ENCODE measurements at regions not wholly inside any gene's neighbourhood (a gene's known extent, or its start where the extent isn't known, plus 50 kb on each side); places are given as distances from the start of the nearest gene placed in this dataset.
A peak's percentile ranks its signal among the peaks of the same experiment; 100 is the strongest.

- ATAC-seq (no peak), DNase-seq (peak in 1 of 3 donors; percentile 55)
- 75% methylated on average over 13 of the region's 13 CpGs for WGBS
- Histone ChIP-seq H3K9me3 (ENCODE audit: control insufficient read depth, low read length) (no peaks in the 10 kb centered on the region), H3K4me3 (ENCODE audit: low read length) (no peak overlapping the region), H3K27ac (ENCODE audit: low read length) (no peak overlapping the region), H3K27me3 (ENCODE audit: control insufficient read depth, insufficient read depth) (no peaks in the 10 kb centered on the region), H3K4me1 (ENCODE audit: control insufficient read depth, insufficient read depth, low read length) (no peaks in the 10 kb centered on the region)
- intact Hi-C loops (cut with DNase I): loop anchor here in 1 of 4 donors (5.0 kb wide), 1 partner anchor 292 kb away; no protein-coding TSS in a partner anchor
Measured at GRCh38 chr1:157195521-157196244, 57.5 kb upstream of the ETV3 start.

GRCh38 chr1:157194731-157195520 lies 56.7 kb upstream of the ETV3 start:
- Histone ChIP-seq H3K9me3 (ENCODE audit: control insufficient read depth, low read length) (no peaks in the 10 kb centered on the region), H3K27me3 (ENCODE audit: control insufficient read depth, insufficient read depth) (no peaks in the 10 kb centered on the region), H3K4me1 (ENCODE audit: control insufficient read depth, insufficient read depth, low read length) (no peaks in the 10 kb centered on the region), H3K27ac (ENCODE audit: low read length) (no peak overlapping the region), H3K4me3 (ENCODE audit: low read length) (no peak overlapping the region)
- intact Hi-C loops (cut with DNase I): loop anchor here (5.0 kb wide), 2 partner anchors 292 to 302 kb away; no protein-coding TSS in a partner anchor
- no peak for ATAC-seq
- DNase-seq: no peak
- 18% methylated on average over 67 of the region's 67 CpGs for WGBS

- intact Hi-C loops (cut with DNase I): loop anchor here in 3 of 4 donors (5.0 kb wide), 2 partner anchors 293 to 303 kb away; no protein-coding TSS in a partner anchor
- Histone ChIP-seq H3K27me3 (ENCODE audit: control insufficient read depth, insufficient read depth) (no peaks in the 10 kb centered on the region), H3K9me3 (ENCODE audit: control insufficient read depth, low read length) (no peaks in the 10 kb centered on the region), H3K4me1 (ENCODE audit: control insufficient read depth, insufficient read depth, low read length) (no peaks in the 10 kb centered on the region), H3K27ac (ENCODE audit: low read length) (no peak overlapping the region), H3K4me3 (ENCODE audit: low read length) (no peak overlapping the region)
- 42% methylated on average over 20 of the region's 20 CpGs for WGBS
- ATAC-seq (no peak), DNase-seq (peak; percentile 43 to 77 (median 76))
Measured at GRCh38 chr1:157193702-157194391, 55.7 kb upstream of the ETV3 start.

- no peaks in the 10 kb centered on the region for H3K9me3 ChIP-seq (ENCODE audit: control insufficient read depth, low read length)
- DNase-seq (no peak), ATAC-seq (no peak)
- 32% methylated on average over 1 of the region's 1 CpG for WGBS
- intact Hi-C loops (cut with DNase I): loop anchor here in 3 of 4 donors (5.0 kb wide), 2 partner anchors 294 to 304 kb away; no protein-coding TSS in a partner anchor
- no peaks in the 10 kb centered on the region for H3K4me1 ChIP-seq (ENCODE audit: control insufficient read depth, insufficient read depth, low read length)
- H3K4me3 ChIP-seq (ENCODE audit: low read length): no peak overlapping the region
- H3K27ac ChIP-seq (ENCODE audit: low read length): no peak overlapping the region
- no peaks in the 10 kb centered on the region for H3K27me3 ChIP-seq (ENCODE audit: control insufficient read depth, insufficient read depth)
Measured at GRCh38 chr1:157193219-157193618, 55.0 kb upstream of the ETV3 start.

GRCh38 chr1:157189986-157190982 lies 52.1 kb upstream of the ETV3 start:
- Histone ChIP-seq H3K9me3 (ENCODE audit: control insufficient read depth, low read length) (no peaks in the 10 kb centered on the region), H3K4me3 (ENCODE audit: low read length) (no peak overlapping the region), H3K4me1 (ENCODE audit: control insufficient read depth, insufficient read depth, low read length) (no peaks in the 10 kb centered on the region), H3K27me3 (ENCODE audit: control insufficient read depth, insufficient read depth) (no peaks in the 10 kb centered on the region), H3K27ac (ENCODE audit: low read length) (no peak overlapping the region)
- intact Hi-C loops (cut with DNase I): loop anchor here in 3 of 4 donors (5.0 kb wide), 2 partner anchors 297 to 307 kb away; no protein-coding TSS in a partner anchor
- WGBS: 76% methylated on average over 22 of the region's 22 CpGs
- DNase-seq: no peak
- no peak for ATAC-seq

- intact Hi-C loops (cut with DNase I): no loop called here
- Histone ChIP-seq H3K27me3 (ENCODE audit: control insufficient read depth, insufficient read depth) (no peaks in the 10 kb centered on the region), H3K4me1 (ENCODE audit: control insufficient read depth, insufficient read depth, low read length) (no peaks in the 10 kb centered on the region), H3K9me3 (ENCODE audit: control insufficient read depth, low read length) (no peaks in the 10 kb centered on the region), H3K27ac (ENCODE audit: low read length) (no peak overlapping the region), H3K4me3 (ENCODE audit: low read length) (no peak overlapping the region)
- DNase-seq (no peak), ATAC-seq (no peak)
- WGBS: 71% methylated on average over 4 of the region's 4 CpGs
Measured at GRCh38 chr1:157189096-157189495, 50.9 kb upstream of the ETV3 start.
